ENCODE measurements at regions not wholly inside any gene's neighbourhood (a gene's known extent, or its start where the extent isn't known, plus 50 kb on each side); places are given as distances from the start of the nearest gene placed in this dataset.

DNA sequence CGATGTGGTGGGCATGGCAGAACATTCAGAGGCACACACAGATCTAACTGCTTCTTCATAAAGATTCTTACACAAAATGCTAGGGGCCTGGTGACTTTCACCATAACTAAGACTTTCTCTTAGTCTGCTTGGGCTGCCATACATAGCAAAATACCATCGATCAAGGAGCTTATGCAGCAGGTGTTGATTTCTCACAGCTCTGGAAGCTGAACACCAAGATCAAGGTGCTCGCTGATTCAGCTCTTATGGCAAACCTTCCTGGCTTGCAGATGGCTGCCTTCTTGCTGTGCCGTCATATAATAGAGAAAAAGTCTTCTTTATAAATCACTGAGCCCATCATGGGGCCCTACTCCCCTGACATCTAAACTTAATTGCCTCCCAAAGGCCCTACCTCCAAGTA is 487.3 kb downstream of the AJAP1 start:
- FAIRE-seq (no peak), DNase-seq (ENCODE audit: low read depth, low spot score) (no peak), ATAC-seq (no peak)
- H3K79me2 ChIP-seq (ENCODE audit: control insufficient read depth, insufficient read depth, low read length): no peaks in the 10 kb centered on the region
- intact Hi-C loops (cut with micrococcal nuclease; ENCODE audit: unreplicated experiment): no loop called here
- H3K4me3 ChIP-seq: no peak overlapping the region
- H4K20me1 ChIP-seq (ENCODE audit: control insufficient read depth, insufficient read depth): no peaks in the 10 kb centered on the region
- RAD21 ChIA-PET (ENCODE audit: unreplicated experiment): no interaction called here
- no peaks in the 10 kb centered on the region for H3K4me1 ChIP-seq (ENCODE audit: control insufficient read depth, insufficient read depth, low read length)
- no peaks in the 10 kb centered on the region for H3K27me3 ChIP-seq (replicated peaks in 1 of 2; ENCODE audit: control insufficient read depth in 2 of 2, insufficient read depth in 2 of 2, low read length in 1 of 2)
- CTCF ChIA-PET: no interaction called here
- WGBS (ENCODE audit: insufficient coverage, insufficient replicate concordance, low lambda C conversion rate, missing lambda C conversion rate): 24% methylated on average over 4 of the region's 4 CpGs
- POLR2A ChIA-PET: no interaction called here
- no peak overlapping the region for H2AFZ ChIP-seq (ENCODE audit: control insufficient read depth, low read depth, low read length)
- SMC1A ChIA-PET (ENCODE audit: uncharacterized antibody, unreplicated experiment): interaction anchor here (0.9 kb wide), 1 partner anchor 17 kb away, joined by 3 read pairs; no protein-coding TSS in a partner anchor
- TF ChIP-seq RFX5 (IDR thresholded peaks at IDR 0.05; ENCODE audit: low read depth, low read length) (no peak), POU2F2 (IDR thresholded peaks at IDR 0.05; ENCODE audit: borderline replicate concordance, low read depth, low read length) (no peak)
- no peaks in the 10 kb centered on the region for H3K9me3 ChIP-seq (replicated peaks; ENCODE audit: control insufficient read depth, insufficient read depth, low read length)
- in situ Hi-C loops (cut with MboI): no loop called here
- no TSS peak for BruUV-seq (replicated peaks)
- H3K9ac ChIP-seq (ENCODE audit: control insufficient read depth, insufficient read depth, low read length): no peak overlapping the region
- no peak overlapping the region for H3K27ac ChIP-seq (ENCODE audit: control insufficient read depth, insufficient read depth)
- H3K4me2 ChIP-seq (ENCODE audit: control insufficient read depth, insufficient read depth): no peak overlapping the region
- no peaks in the 10 kb centered on the region for H3K36me3 ChIP-seq (ENCODE audit: control insufficient read depth in 2 of 2, insufficient read depth in 2 of 2, low read length in 1 of 2)

- H3K27me3 ChIP-seq (replicated peaks in 1 of 2; ENCODE audit: control insufficient read depth in 2 of 2, insufficient read depth in 2 of 2, low read length in 1 of 2): no peaks in the 10 kb centered on the region
- H3K4me3 ChIP-seq: no peak overlapping the region
- H3K9ac ChIP-seq (ENCODE audit: control insufficient read depth, insufficient read depth, low read length): no peak overlapping the region
- CTCF ChIA-PET: no interaction called here
- WGBS (ENCODE audit: insufficient coverage, insufficient replicate concordance, low lambda C conversion rate, missing lambda C conversion rate): 0% methylated on average over 1 of the region's 1 CpG
- no peaks in the 10 kb centered on the region for H4K20me1 ChIP-seq (ENCODE audit: control insufficient read depth, insufficient read depth)
- SMC1A ChIA-PET (ENCODE audit: uncharacterized antibody, unreplicated experiment): no interaction called here
- in situ Hi-C loops (cut with MboI) (no loop called here), intact Hi-C loops (cut with micrococcal nuclease; ENCODE audit: unreplicated experiment) (no loop called here)
- no peaks in the 10 kb centered on the region for H3K9me3 ChIP-seq (replicated peaks; ENCODE audit: control insufficient read depth, insufficient read depth, low read length)
- H3K36me3 ChIP-seq (ENCODE audit: control insufficient read depth in 2 of 2, insufficient read depth in 2 of 2, low read length in 1 of 2): no peaks in the 10 kb centered on the region
- DNase-seq (ENCODE audit: low read depth, low spot score) (no peak), FAIRE-seq (no peak), ATAC-seq (no peak)
- H3K79me2 ChIP-seq (ENCODE audit: control insufficient read depth, insufficient read depth, low read length): no peaks in the 10 kb centered on the region
- RAD21 ChIA-PET (ENCODE audit: unreplicated experiment): no interaction called here
- POLR2A ChIA-PET: no interaction called here
- no peak overlapping the region for H3K4me2 ChIP-seq (ENCODE audit: control insufficient read depth, insufficient read depth)
- no peaks in the 10 kb centered on the region for H3K4me1 ChIP-seq (ENCODE audit: control insufficient read depth, insufficient read depth, low read length)
- BruUV-seq (replicated peaks): no TSS peak
- no peak overlapping the region for H2AFZ ChIP-seq (ENCODE audit: control insufficient read depth, low read depth, low read length)
- no peak overlapping the region for H3K27ac ChIP-seq (ENCODE audit: control insufficient read depth, insufficient read depth)
- TF ChIP-seq SUZ12 (IDR thresholded peaks at IDR 0.05; ENCODE audit: unreplicated experiment) (no peak), BCL3 (IDR thresholded peaks at IDR 0.05; ENCODE audit: borderline replicate concordance, insufficient read depth, low read depth, low read length, poor library complexity, severe bottlenecking) (no peak), SIX5 (IDR thresholded peaks at IDR 0.05; ENCODE audit: low read depth, low read length, severe bottlenecking) (no peak), IRF3 (IDR thresholded peaks at IDR 0.05) (no peak), ETV6 (conservative IDR thresholded peaks at IDR 0.05 in 1 of 2, IDR thresholded peaks at IDR 0.05 in 1 of 2; ENCODE audit: borderline replicate concordance in 1 of 2, low read depth in 1 of 2) (no peak), JUND (IDR thresholded peaks at IDR 0.05; ENCODE audit: low read depth, low read length) (no peak)
- TF ChIP-seq, protein P1, sequence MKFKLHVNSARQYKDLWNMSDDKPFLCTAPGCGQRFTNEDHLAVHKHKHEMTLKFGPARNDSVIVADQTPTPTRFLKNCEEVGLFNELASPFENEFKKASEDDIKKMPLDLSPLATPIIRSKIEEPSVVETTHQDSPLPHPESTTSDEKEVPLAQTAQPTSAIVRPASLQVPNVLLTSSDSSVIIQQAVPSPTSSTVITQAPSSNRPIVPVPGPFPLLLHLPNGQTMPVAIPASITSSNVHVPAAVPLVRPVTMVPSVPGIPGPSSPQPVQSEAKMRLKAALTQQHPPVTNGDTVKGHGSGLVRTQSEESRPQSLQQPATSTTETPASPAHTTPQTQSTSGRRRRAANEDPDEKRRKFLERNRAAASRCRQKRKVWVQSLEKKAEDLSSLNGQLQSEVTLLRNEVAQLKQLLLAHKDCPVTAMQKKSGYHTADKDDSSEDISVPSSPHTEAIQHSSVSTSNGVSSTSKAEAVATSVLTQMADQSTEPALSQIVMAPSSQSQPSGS (IDR thresholded peaks at IDR 0.05; ENCODE audit: low read length): no peak
- TF ChIP-seq, protein P2, sequence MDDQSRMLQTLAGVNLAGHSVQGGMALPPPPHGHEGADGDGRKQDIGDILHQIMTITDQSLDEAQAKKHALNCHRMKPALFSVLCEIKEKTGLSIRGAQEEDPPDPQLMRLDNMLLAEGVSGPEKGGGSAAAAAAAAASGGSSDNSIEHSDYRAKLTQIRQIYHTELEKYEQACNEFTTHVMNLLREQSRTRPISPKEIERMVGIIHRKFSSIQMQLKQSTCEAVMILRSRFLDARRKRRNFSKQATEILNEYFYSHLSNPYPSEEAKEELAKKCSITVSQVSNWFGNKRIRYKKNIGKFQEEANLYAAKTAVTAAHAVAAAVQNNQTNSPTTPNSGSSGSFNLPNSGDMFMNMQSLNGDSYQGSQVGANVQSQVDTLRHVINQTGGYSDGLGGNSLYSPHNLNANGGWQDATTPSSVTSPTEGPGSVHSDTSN (IDR thresholded peaks at IDR 0.05; ENCODE audit: insufficient replicate concordance, low read depth, low read length): no peak
These were observed 486.6 kb downstream of the AJAP1 start for GRCh38 chr1:5140962-5141361.
